ENCODE measurements at regions not wholly inside any gene's neighbourhood (a gene's known extent, or its start where the extent isn't known, plus 50 kb on each side); places are given as distances from the start of the nearest gene placed in this dataset.
"Not testable (repeated sequence)": the region's sequence is repeated elsewhere in the genome, so short reads cannot be mapped to it uniquely, and the experiment has no call there.

- DNase-seq (ENCODE audit: low read depth): no peak
Measured at GRCh38 chr21:25487046-25487594, 120.2 kb downstream of the MRPL39 start.

DNA sequence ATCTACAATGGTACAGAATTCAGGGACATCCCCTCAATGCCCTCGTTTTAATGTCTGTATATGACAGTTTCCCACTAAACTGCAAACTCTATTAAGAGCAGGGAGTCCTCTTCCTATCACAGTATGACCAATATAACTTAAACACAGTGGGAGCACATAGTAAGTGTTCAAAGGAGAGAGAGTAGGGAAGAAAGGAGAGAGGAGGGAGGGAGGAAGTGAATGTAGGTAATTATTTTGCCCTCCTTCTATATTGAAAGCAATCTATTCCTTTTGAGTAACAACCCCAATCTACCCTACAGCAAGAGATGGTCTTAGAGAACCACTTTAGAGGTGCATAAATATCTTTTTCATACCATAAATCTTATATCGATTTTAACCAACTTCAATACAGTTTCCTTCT is 121.4 kb downstream of the MRPL39 start:
- DNase-seq (ENCODE audit: low read depth): no peak

- DNase-seq (ENCODE audit: low read depth): no peak
Measured at GRCh38 chr21:25467896-25468295, 139.4 kb downstream of the MRPL39 start.

DNA sequence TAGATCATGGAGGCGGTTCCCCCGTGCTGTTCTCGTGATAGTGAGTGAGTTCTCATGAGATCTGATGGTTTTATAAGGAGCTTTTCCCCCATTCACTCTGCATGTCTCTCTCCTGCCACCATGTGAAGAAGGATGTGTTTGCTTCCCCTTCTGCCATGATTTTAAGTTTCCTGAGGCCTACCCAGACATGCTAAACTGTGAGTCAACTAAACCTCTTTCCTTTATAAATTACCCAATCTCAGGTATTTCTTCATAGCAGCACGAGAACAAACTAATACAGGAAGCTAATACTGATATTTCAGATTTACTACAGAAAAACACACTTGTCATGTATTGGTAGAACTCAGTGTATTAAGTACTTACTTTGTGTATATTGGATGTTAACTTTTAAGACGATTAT is 140.2 kb downstream of the MRPL39 start:
- DNase-seq (ENCODE audit: low read depth): not testable (repeated sequence)

DNA sequence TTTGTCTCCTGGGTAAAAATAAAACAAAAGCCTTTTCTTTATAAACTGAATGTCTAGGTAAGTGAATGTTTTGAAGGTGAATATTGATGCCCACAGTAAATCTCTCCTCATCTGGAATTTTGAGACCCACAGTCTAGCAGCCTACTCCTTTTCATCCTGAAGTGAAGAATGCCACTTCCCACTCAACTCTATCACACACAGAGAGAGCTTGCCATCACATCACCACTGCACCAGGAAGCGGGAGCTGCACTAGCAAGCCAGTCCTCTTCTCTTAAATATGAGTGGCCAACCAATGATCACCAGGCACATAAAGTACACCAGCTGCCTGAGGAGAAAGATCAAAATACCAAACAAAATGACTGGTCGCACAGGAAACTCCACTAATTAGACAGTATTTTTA is 140.8 kb downstream of the MRPL39 start:
- no peak for DNase-seq (ENCODE audit: low read depth)

GRCh38 chr21:25465263-25465662 is 142.0 kb downstream of the MRPL39 start:
- DNase-seq (ENCODE audit: low read depth): no peak

GRCh38 chr21:25464275-25464674 is 143.0 kb downstream of the MRPL39 start:
- no peak for DNase-seq (ENCODE audit: low read depth)

GRCh38 chr21:25462517-25462971 is 144.7 kb downstream of the MRPL39 start:
- DNase-seq (ENCODE audit: low read depth): no peak

DNA sequence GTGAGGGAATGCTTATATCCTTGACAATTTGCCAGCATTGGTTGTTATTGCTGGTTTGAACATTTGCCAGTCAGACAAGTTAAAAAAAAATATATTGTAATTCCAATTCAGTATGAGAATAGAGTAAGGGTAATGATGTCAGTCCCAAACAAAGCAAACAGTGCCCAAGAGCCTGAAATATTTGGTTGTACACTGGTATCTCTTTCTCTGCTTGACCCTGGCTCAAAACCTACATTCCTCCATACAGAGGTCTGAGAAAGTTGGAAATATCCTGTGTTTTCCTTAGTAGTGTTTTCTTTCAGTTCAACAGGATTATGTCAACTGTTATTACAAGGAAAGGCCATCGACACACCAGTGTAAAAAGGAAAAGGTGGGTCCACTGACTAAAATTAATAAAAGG is 145.6 kb downstream of the MRPL39 start:
- no peak for DNase-seq (ENCODE audit: low read depth)

DNA sequence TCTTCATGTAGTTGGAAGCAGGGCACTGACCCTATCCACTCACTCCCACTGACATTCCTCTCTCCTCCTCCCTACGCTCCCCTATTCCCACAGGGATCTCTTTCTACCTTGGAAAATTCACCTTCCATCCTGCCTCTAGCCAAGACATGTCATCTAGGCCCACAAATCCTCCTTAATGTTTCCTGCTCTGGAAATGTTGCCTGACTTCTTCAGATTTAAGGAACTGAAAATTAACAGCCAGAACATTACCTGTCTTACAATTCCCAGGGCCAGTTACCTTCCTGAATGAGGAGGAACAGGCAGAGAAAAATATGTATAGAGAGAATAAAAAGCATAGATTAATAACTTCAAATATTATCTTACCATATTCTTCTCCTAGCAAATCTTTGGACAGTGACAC is 147.3 kb downstream of the MRPL39 start:
- DNase-seq (ENCODE audit: low read depth): no peak

DNA sequence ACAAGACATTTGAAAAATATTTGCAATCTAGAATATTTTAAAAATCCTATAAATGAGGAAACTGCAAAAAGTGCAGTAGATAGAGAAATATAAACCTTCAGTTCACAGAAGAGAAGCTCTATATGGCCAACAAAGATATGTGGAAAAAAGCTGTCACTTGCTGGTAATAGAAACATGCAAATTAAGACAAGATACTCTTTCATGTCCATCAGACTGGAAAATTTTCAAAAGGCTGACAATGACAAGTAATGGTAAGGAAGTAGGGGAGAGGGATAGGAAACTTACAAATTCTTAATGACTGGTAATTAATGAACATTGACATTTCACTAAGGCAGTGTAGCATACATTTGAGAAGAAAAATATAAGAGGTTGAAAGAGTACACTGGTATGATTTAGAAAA is 147.9 kb downstream of the MRPL39 start:
- DNase-seq (ENCODE audit: low read depth): no peak

DNA sequence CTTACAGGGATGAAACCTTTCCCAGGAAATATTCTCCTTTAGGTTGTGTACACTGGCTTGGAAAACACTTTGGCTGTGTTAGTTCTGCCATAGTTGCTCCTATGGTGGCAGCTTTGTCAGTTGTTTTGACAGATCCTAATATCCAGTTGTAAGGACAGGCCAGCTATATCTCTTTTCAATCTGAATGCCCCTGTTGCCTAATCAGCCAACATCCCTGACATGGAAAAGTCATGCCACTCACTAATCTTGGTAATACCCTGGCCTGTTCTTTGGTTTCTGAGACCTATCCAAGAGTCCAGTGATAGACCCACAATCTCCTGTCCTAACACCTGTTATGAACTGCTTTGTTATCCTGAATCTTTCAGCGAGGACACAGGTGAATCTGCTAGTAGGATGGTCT is 148.8 kb downstream of the MRPL39 start:
- DNase-seq (ENCODE audit: low read depth): no peak

- DNase-seq (ENCODE audit: low read depth): no peak
Measured at GRCh38 chr21:25457946-25458345, 149.3 kb downstream of the MRPL39 start.

- no peak for DNase-seq (ENCODE audit: low read depth)
Measured at GRCh38 chr21:25457411-25457810, 149.9 kb downstream of the MRPL39 start.

GRCh38 chr21:25456672-25457071 is 150.6 kb downstream of the MRPL39 start:
- DNase-seq (ENCODE audit: low read depth): no peak

- no peak for DNase-seq (ENCODE audit: low read depth)
Measured at GRCh38 chr21:25453524-25453923, 153.8 kb downstream of the MRPL39 start.

GRCh38 chr21:25449950-25450349 is 157.3 kb downstream of the MRPL39 start:
- no peak for DNase-seq (ENCODE audit: low read depth)

DNA sequence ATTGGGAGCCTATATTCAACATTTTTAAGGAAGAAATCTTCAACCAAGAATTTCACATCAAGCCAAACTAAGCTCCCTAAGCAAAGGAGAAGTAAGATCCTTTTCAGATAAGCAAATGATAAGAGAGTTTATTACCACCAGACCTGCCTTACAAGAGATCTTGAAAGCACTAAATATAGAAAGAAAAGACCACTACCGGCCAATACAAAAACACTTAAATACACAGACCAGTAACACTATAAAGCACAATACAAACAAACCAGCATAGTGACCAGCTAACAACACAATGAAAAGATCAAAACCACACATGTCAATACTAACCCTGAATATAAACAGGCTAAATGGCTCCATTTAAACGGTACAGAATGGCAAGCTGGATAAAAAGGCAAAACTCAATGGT is 165.4 kb downstream of the MRPL39 start:
- no peak for DNase-seq (ENCODE audit: low read depth)

- not testable (repeated sequence) for DNase-seq (ENCODE audit: low read depth)
Measured at GRCh38 chr21:25437465-25437864, 169.8 kb downstream of the MRPL39 start.

DNA sequence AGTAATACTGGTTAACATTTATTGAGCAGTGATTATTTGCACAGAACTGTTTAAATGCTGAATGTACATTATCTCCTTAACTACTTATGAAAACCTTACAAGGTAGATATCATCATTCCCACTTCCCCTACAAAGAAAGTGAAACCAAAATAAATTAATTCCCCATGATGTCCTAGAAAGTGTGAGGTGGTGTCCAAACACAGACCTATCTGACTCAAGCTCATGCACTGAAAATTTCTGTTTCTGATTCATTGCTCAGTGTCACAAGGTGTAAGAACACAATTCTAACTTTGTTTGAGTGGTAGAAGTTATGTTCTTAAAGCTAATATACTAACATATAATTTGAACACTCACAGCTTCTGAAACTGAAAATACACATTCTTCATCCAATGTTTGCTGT is 178.7 kb downstream of the MRPL39 start:
- DNase-seq (ENCODE audit: low read depth): no peak

DNA sequence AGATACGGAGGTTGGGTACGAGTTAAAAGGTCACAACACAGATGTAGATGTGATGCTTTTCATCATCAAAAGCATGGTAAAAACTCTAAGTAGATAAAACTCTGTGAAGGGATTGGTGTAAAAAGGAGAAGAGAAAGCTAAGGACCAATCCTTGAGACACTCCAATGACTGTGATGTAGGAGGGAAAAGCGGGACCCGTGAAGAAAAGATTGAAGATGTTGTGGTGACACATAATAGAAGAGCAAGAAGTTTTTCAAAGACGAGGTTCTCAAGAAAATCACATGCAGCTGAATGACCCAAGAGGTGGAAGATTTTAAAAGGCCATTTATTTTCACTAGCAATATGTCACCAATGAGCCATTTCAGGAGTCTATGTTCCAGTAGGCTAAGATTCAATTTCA is 179.5 kb downstream of the MRPL39 start:
- no peak for DNase-seq (ENCODE audit: low read depth)

GRCh38 chr21:25426580-25426979 is 180.7 kb downstream of the MRPL39 start:
- DNase-seq (ENCODE audit: low read depth): no peak

DNA sequence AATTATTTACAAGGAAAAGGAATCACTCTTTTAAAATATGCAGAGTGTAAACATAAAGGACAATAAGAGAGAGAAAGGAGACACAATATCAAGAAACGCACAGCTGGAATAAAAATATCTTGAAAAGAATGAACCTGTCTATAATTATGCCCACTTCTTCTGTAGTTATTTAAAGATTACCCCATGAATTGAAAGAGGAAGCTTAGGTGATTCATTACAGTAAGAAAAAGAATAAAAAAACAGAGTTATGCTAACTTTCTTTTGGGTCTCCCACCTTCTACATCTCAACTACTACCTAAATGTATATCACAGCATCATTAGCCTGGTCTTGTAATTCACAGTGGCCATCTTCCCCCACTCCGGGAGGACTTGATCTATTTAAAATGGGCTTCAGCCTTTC is 182.1 kb downstream of the MRPL39 start:
- no peak for DNase-seq (ENCODE audit: low read depth)

DNA sequence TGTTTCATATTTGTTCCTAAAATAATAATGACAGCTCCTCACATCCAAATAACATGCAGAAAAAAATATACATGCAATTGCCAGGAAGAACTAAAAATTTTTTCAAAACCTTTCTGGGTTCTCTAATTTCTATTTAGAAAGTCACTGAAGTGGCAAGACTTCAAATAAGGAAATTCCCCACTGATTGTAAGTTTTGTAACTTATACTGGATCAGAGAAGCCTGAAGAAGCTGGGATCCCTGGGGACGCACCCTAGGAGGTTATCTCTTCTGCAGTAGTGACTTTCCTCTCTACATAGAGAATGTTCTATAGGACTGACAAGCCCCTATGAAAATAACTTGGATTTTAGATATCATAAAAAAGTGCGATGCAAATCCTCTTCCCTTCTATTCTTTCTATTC is 182.6 kb downstream of the MRPL39 start:
- no peak for DNase-seq (ENCODE audit: low read depth)

GRCh38 chr21:25424048-25424447 is 183.2 kb downstream of the MRPL39 start:
- no peak for DNase-seq (ENCODE audit: low read depth)
